Tibial artery (tissue), 4 donors: ENCODE measurements at regions not wholly inside any gene's neighbourhood (a gene's known extent, or its start where the extent isn't known, plus 50 kb on each side); places are given as distances from the start of the nearest gene placed in this dataset.

Experiments used
- DNase-seq, 2 donors: peaks; one replicate each; pipeline ENCODE4 v3.0.0-alpha.2; 2019
- H3K27ac ChIP-seq, 2 donors: fragments of 200-600 bp; sonication (generic) in 1 of 2; 1 replicate in 1 of 2; 2 replicates in 1 of 2; pipeline ENCODE4 v1.5.1; 2018 to 2019; ENCODE audit warnings: mild to moderate bottlenecking in 1 of 2
- H3K27me3 ChIP-seq, 2 donors: fragments of 200-600 bp; sonication (generic) in 1 of 2; one replicate each; pipeline versions ENCODE4 v1.5.1 to v1.6.0; 2016 to 2019
- H3K36me3 ChIP-seq, 3 donors: fragments of 200-600 bp; sonication (generic) in 2 of 3; one replicate each; pipeline ENCODE4 v1.5.1; 2016 to 2019; ENCODE audit warnings: mild to moderate bottlenecking in 2 of 3
- H3K4me1 ChIP-seq, 4 donors: fragments of 200-600 bp; sonication (generic) in 2 of 4; 1 replicate in 3 of 4; 2 replicates in 1 of 4; pipeline ENCODE4 v1.5.1; 2016 to 2019
- H3K4me3 ChIP-seq, 2 donors: fragments of 200-600 bp; sonication (generic) in 1 of 2; 1 replicate in 1 of 2; 2 replicates in 1 of 2; pipeline ENCODE4 v1.5.1; 2018 to 2019; ENCODE audit warnings: mild to moderate bottlenecking in 2 of 2
- H3K9me3 ChIP-seq, 3 donors: fragments of 200-600 bp; sonication (generic) in 1 of 3; one replicate each; pipeline ENCODE4 v1.5.1; 2016 to 2019
- CTCF ChIP-seq, 2 experiments: fragments of 200-600 bp in 1 of 2; fragments of 450-650 bp in 1 of 2; IDR thresholded peaks; one replicate each; pipeline ENCODE4 v1.5.1; 2017 to 2019; ENCODE audit warnings: antibody characterized with exemption in 2 of 2, mild to moderate bottlenecking in 1 of 2, moderate library complexity in 1 of 2
- intact Hi-C: fragments of 100-400 bp; cut with DNase I; formaldehyde crosslinking; loops from one replicate; pipeline ENCODE4 v1.15.0; 2023; ENCODE audit warnings: low total_unique reads

DNA sequence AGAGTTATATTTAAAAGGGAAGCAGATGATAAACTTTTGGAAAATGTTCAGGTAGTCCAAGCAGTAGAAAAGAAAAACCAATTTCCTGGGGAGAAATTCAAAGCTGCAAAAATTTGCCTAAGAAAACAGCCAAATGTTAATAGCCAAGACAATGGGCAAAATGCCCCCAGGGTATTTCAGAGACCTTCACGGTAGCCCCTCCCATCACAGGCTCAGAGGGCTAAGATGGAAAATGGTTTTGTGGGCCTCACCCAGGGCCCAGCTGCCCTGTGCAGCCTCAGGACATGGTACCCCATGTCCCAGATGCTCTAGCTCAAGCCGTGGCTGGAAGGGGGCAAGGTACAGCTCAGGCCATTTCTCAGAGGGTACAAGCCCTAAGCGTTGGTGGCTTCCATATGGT lies 391.0 kb downstream of the ZIC4 start:
- H3K27ac ChIP-seq: no peak overlapping the region
- H3K4me3 ChIP-seq: no peak overlapping the region
- TF ChIP-seq CTCF (IDR thresholded peaks at IDR 0.05): no peak
- no peaks in the 10 kb centered on the region for H3K4me1 ChIP-seq
- H3K9me3 ChIP-seq: peaks cover 0 to 2% (median 0%) of the 10 kb centered on the region in 3 donors
- H3K36me3 ChIP-seq: no peaks in the 10 kb centered on the region
- no peaks in the 10 kb centered on the region for H3K27me3 ChIP-seq
- intact Hi-C loops: no loop called here
- DNase-seq: no peak

DNA sequence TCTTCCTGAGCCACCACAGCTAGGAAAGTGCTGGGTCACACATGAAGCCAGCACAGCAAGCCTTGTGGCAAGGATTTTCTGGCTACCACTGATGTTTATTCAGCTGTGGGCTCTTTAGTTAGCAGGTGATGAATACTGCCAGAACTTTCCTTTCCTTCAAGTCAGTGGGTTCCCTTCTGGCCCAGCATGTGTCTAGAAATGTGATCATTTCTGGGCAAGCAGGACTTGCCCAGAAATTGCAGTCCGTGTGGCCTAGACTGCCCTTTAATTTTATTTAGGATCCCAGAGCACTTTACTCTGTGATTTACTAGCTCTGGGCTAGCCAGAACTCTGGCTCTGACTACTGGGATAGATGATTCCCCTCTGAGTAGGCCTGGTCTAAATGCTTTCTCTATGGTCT lies 397.5 kb downstream of the ZIC4 start:
- H3K27ac ChIP-seq: no peak overlapping the region
- no peaks in the 10 kb centered on the region for H3K9me3 ChIP-seq
- no peak overlapping the region for H3K4me3 ChIP-seq
- DNase-seq: no peak
- no peaks in the 10 kb centered on the region for H3K36me3 ChIP-seq
- H3K4me1 ChIP-seq: no peaks in the 10 kb centered on the region
- TF ChIP-seq CTCF (IDR thresholded peaks at IDR 0.05): no peak
- H3K27me3 ChIP-seq: no peaks in the 10 kb centered on the region
- intact Hi-C loops: no loop called here

- intact Hi-C loops: no loop called here
- H3K4me1 ChIP-seq: no peaks in the 10 kb centered on the region
- no peak for TF ChIP-seq CTCF (IDR thresholded peaks at IDR 0.05)
- H3K27ac ChIP-seq: no peak overlapping the region
- no peaks in the 10 kb centered on the region for H3K36me3 ChIP-seq
- no peak overlapping the region for H3K4me3 ChIP-seq
- no peaks in the 10 kb centered on the region for H3K9me3 ChIP-seq
- no peaks in the 10 kb centered on the region for H3K27me3 ChIP-seq
- no peak for DNase-seq
Measured at GRCh38 chr3:147008458-147008857, 397.9 kb downstream of the ZIC4 start.

GRCh38 chr3:147007736-147008245 lies 398.6 kb downstream of the ZIC4 start:
- H3K4me1 ChIP-seq: no peaks in the 10 kb centered on the region
- intact Hi-C loops: no loop called here
- H3K9me3 ChIP-seq: no peaks in the 10 kb centered on the region
- H3K27ac ChIP-seq: no peak overlapping the region
- no peak for DNase-seq
- no peaks in the 10 kb centered on the region for H3K27me3 ChIP-seq
- no peak overlapping the region for H3K4me3 ChIP-seq
- no peak for TF ChIP-seq CTCF (IDR thresholded peaks at IDR 0.05)
- no peaks in the 10 kb centered on the region for H3K36me3 ChIP-seq

DNA sequence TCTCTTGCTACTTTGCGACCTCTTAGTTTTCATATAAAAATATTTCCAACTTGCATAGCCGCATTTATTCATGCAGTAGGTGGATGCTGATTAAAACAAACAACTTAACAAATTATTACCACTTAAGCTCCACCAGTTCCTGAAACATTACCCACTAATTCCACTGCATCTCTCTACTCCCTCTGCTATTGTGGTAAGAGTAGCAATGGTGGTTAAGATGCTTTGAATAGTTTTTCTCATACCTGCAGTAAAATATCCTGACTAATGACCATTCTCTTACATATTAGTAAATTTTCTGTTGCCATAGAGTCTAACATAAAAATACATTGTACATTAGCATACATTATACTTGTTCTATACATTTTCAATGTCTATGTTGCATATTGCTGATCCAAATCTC lies 397.6 kb upstream of the PLSCR5 start:
- Histone ChIP-seq H3K36me3 (no peaks in the 10 kb centered on the region), H3K27ac (no peak overlapping the region), H3K4me1 (no peaks in the 10 kb centered on the region), H3K9me3 (no peaks in the 10 kb centered on the region), H3K27me3 (no peaks in the 10 kb centered on the region), H3K4me3 (no peak overlapping the region)
- DNase-seq: no peak
- intact Hi-C loops: no loop called here
- no peak for TF ChIP-seq CTCF (IDR thresholded peaks at IDR 0.05)

GRCh38 chr3:147000274-147000673 lies 395.1 kb upstream of the PLSCR5 start:
- no peak for TF ChIP-seq CTCF (IDR thresholded peaks at IDR 0.05)
- DNase-seq: no peak
- H3K27ac ChIP-seq: no peak overlapping the region
- no peak overlapping the region for H3K4me3 ChIP-seq
- intact Hi-C loops: no loop called here
- H3K4me1 ChIP-seq: no peaks in the 10 kb centered on the region
- no peaks in the 10 kb centered on the region for H3K36me3 ChIP-seq
- H3K27me3 ChIP-seq: no peaks in the 10 kb centered on the region
- H3K9me3 ChIP-seq: no peaks in the 10 kb centered on the region
